Small intestine (tissue), 7 donors: ENCODE measurements at regions not wholly inside any gene's neighbourhood (a gene's known extent, or its start where the extent isn't known, plus 50 kb on each side); places are given as distances from the start of the nearest gene placed in this dataset.

Source experiments
- DNase-seq, 2 donors: peaks; one replicate each; pipeline versions ENCODE4 v3.0.0 to v3.0.0-alpha.2; 2013
- FAIRE-seq: peaks from 2 replicates; lab custom pipeline; 2012; peaks lifted over from hg19 to GRCh38; lab: Jason Lieb, UNC
- H3K27ac ChIP-seq, 3 donors: one replicate each; pipeline ENCODE4 v1.5.1; 2013; ENCODE audit warnings: low read length in 2 of 3, mild to moderate bottlenecking in 2 of 3, control low read depth in 1 of 3, inconsistent platforms in 1 of 3, low read depth in 1 of 3, moderate library complexity in 1 of 3
- H3K27me3 ChIP-seq, 3 donors: one replicate each; pipeline ENCODE4 v1.6.1; 2013; ENCODE audit warnings: low read length in 3 of 3, inconsistent platforms in 1 of 3; ENCODE audit not compliant: control insufficient read depth in 3 of 3, insufficient read depth in 3 of 3
- H3K36me3 ChIP-seq, 3 donors: one replicate each; pipeline ENCODE4 v1.6.1; 2013; ENCODE audit warnings: low read length in 3 of 3, inconsistent platforms in 1 of 3, low read depth in 1 of 3, mild to moderate bottlenecking in 1 of 3, moderate library complexity in 1 of 3; ENCODE audit not compliant: control insufficient read depth in 3 of 3, insufficient read depth in 2 of 3
- H3K4me1 ChIP-seq, 3 donors: one replicate each; pipeline ENCODE4 v1.6.1; 2013; ENCODE audit warnings: low read length in 2 of 3, inconsistent platforms in 1 of 3, low read depth in 1 of 3, mild to moderate bottlenecking in 1 of 3, moderate library complexity in 1 of 3; ENCODE audit not compliant: control insufficient read depth in 3 of 3, insufficient read depth in 2 of 3
- H3K4me3 ChIP-seq, 3 donors: one replicate each; pipeline ENCODE4 v1.5.1; 2013; ENCODE audit warnings: low read length in 3 of 3, control low read depth in 1 of 3, inconsistent platforms in 1 of 3, low read depth in 1 of 3, mild to moderate bottlenecking in 1 of 3, moderate library complexity in 1 of 3
- H3K9me3 ChIP-seq, 2 donors: one replicate each; pipeline ENCODE4 v1.6.1; 2013; ENCODE audit warnings: low read depth in 1 of 2, low read length in 1 of 2; ENCODE audit not compliant: control insufficient read depth in 2 of 2, insufficient read depth in 1 of 2
- WGBS, 3 donors: extraction: QIAGEN DNeasy Blood & Tissue Kit; methylation state at CpG; one replicate each; pipeline ENCODE4 v1.1.7; 2013; 5-methylcytosine and 5-hydroxymethylcytosine counted together
- donor health status: healthy with polysubstance abuse.
- donor health status: control.
- donor health status: control.
- donor health status: Bipolar disorder and iron deficiency.
- donor health status: healthy.

DNA sequence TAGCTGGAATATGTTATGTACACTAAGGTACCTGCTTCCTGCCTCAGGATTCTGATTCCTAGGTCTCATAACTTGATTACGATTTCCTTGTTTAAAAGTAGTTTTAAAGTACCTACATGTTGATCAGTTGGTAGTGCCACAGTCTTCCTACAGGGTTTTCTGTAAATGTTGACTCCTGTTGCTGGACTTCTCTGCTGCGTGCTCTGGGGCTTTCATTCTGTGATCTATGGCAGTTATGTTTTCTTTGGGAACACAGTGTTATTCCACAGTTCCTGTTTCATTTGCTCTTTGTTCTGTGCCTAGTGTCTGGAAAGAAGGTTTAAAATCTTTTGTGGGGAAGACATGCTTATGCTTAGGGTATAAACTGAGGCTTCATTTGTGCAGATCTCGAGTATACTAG lies 343.5 kb downstream of the PLK2 start:
- FAIRE-seq: no peak
- Histone ChIP-seq H3K4me3 (no peak overlapping the region), H3K36me3 (no peaks in the 10 kb centered on the region), H3K27me3 (no peaks in the 10 kb centered on the region), H3K9me3 (no peaks in the 10 kb centered on the region), H3K4me1 (no peaks in the 10 kb centered on the region), H3K27ac (no peak overlapping the region)
- no peak for DNase-seq
- WGBS, 3 donors: 59 to 72% (median 63%) methylated on average over 3 of the region's 3 CpGs

DNA sequence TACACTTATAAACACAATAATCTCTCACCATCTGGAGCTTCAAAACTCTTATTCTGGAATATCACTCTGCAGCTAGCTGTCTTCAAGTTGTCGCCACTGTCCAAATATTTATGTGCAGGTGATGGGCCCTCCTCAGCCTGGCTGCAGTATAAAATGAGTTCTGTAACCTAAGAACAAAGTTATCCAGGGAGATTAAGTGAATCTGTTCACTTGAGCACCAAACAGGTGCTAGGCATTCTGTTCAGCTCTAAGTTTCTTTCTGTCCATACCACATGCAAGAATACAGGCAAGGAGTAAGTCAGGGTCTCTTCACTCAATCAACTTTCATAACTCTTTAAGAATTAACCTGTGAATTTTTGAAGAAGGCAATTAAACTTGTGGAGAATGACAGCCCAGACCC lies 344.1 kb downstream of the PLK2 start:
- Histone ChIP-seq H3K36me3 (no peaks in the 10 kb centered on the region), H3K4me3 (no peak overlapping the region), H3K27me3 (no peaks in the 10 kb centered on the region), H3K9me3 (no peaks in the 10 kb centered on the region), H3K27ac (no peak overlapping the region), H3K4me1 (no peaks in the 10 kb centered on the region)
- DNase-seq (no peak), FAIRE-seq (no peak)
- 61 to 81% (median 75%) methylated on average over 1 of the region's 1 CpG for WGBS, 3 donors

DNA sequence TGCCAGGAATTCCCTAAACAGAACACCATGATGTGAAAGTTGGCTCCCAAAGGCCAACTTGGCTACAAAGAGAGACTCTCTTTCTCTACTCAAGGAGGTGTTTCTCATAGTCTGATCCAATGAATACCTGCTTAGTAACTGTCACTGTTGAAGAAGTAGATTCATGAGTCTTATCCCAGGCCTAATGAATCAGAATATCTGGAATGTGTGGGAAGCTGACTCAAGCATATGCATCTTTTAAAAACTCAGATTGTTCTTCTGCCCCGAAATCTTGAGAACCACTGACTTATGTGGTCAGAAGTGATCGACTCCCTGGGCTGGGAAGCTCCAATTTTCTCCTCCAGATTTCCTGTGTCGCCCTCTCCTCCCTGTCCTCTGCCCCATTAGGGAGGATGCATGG lies 345.6 kb downstream of the PLK2 start:
- Histone ChIP-seq H3K27ac (no peak overlapping the region), H3K4me3 (no peak overlapping the region), H3K36me3 (no peaks in the 10 kb centered on the region), H3K27me3 (no peaks in the 10 kb centered on the region), H3K9me3 (no peaks in the 10 kb centered on the region), H3K4me1 (no peaks in the 10 kb centered on the region)
- 74 to 90% (median 80%) methylated on average over 3 of the region's 3 CpGs for WGBS, 3 donors
- FAIRE-seq (no peak), DNase-seq (no peak)

DNA sequence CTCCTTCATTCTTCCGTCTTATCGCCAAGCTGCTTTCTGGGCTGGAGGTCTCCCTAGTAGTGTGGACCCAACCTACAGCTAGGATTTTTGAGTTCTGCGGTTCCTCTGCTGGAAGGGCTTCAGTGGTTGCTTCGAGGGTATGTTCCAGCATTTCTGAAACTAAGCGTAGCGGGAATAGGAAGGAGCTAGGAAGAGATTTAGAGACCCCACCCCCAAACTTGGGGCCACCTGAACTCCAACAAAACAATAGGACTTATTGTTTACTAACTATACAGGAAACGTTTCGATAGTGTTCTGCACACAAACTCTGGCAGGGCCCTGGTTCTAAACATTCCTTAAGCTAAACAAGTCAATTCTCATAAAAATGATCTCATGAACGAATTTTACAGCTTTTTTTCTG lies 346.7 kb downstream of the PLK2 start:
- H3K4me1 ChIP-seq: no peaks in the 10 kb centered on the region
- no peak overlapping the region for H3K4me3 ChIP-seq
- H3K36me3 ChIP-seq: no peaks in the 10 kb centered on the region
- 73 to 83% (median 74%) methylated on average over 9 of the region's 9 CpGs for WGBS, 3 donors
- FAIRE-seq (no peak), DNase-seq (no peak)
- no peaks in the 10 kb centered on the region for H3K27me3 ChIP-seq
- H3K27ac ChIP-seq: no peak overlapping the region
- no peaks in the 10 kb centered on the region for H3K9me3 ChIP-seq

DNA sequence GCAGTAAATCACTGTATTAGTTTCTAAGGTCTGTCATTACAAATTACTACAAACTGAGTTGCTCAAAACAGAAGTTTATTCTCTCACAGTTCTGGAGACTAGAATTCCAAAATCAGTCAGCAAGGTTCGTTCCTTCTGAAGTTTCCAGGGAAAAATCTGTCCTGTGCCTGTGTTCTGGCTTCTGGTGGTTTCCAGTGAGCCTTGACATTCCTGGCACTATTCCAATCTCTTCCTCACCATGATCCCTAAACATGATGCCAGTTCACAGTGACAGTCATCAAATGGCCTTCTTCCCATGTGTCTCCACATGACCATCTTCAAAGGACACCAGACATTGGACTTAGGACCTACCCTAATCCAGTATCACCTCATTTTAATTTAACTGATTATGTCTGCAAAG lies 351.4 kb downstream of the PLK2 start:
- Histone ChIP-seq H3K36me3 (no peaks in the 10 kb centered on the region), H3K4me3 (no peak overlapping the region), H3K9me3 (no peaks in the 10 kb centered on the region), H3K4me1 (no peaks in the 10 kb centered on the region), H3K27me3 (no peaks in the 10 kb centered on the region), H3K27ac (no peak overlapping the region)
- 18 to 67% (median 35%) methylated on average over 1 of the region's 1 CpG for WGBS, 3 donors
- DNase-seq (no peak), FAIRE-seq (no peak)

DNA sequence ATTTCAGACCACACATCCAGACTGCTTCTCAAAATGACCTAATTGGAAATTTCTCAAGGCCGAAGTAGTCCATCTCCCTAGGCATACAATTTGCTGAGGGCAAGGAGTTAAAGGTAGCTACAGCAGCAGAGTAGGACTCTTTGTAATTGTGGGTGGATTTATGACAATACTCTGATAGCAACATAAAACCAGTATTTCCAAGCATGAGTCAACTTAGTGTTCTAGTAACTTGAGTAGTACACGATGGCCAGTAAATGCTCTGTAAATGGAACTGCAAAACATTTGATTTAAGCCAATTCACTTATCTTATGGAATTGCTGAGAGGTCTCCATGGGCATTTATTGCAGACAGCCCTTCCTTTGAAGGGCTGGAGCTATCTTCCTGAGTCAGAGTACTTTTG lies 352.2 kb downstream of the PLK2 start:
- FAIRE-seq (no peak), DNase-seq (no peak)
- WGBS, 3 donors: 72 to 86% (median 76%) methylated on average over 2 of the region's 2 CpGs
- no peaks in the 10 kb centered on the region for H3K9me3 ChIP-seq
- H3K4me1 ChIP-seq: no peaks in the 10 kb centered on the region
- H3K27ac ChIP-seq: no peak overlapping the region
- no peaks in the 10 kb centered on the region for H3K27me3 ChIP-seq
- H3K36me3 ChIP-seq: no peaks in the 10 kb centered on the region
- no peak overlapping the region for H3K4me3 ChIP-seq

DNA sequence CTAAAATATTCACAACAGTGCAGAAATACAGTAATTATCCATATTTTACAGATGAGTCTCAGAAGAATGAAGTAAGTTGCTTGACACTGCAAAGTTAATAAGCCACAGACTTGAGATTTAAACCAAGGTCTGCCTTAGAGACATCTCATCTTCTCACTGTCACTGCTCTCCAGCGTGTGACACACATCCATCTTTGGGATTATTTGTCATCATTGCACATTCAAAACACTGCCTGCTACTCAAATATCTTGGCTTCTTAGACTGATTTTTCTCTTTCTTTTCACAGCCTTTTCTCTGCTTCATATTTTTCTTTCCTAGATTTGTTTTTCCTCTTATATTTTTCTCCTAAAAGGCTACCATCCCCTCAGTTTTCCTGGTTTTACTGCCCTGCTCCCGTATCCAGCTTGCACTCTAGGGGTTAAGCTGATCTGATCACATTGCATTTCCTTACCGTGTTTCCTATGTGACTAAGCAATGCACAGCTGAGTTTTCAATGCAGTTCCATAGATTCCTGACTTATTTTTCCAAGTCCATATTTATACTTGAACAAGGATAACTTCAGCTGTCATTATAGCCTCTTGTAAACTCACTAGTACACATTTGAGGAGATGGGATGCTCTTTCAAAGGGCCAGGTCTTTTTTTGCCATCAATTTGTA lies 353.0 kb downstream of the PLK2 start:
- H3K27ac ChIP-seq: no peak overlapping the region
- H3K4me3 ChIP-seq: no peak overlapping the region
- no peak for DNase-seq
- H3K4me1 ChIP-seq: no peaks in the 10 kb centered on the region
- 57 to 66% (median 64%) methylated on average over 3 of the region's 3 CpGs for WGBS, 3 donors
- H3K27me3 ChIP-seq: no peaks in the 10 kb centered on the region
- no peaks in the 10 kb centered on the region for H3K9me3 ChIP-seq
- no peaks in the 10 kb centered on the region for H3K36me3 ChIP-seq
- no peak for FAIRE-seq

DNA sequence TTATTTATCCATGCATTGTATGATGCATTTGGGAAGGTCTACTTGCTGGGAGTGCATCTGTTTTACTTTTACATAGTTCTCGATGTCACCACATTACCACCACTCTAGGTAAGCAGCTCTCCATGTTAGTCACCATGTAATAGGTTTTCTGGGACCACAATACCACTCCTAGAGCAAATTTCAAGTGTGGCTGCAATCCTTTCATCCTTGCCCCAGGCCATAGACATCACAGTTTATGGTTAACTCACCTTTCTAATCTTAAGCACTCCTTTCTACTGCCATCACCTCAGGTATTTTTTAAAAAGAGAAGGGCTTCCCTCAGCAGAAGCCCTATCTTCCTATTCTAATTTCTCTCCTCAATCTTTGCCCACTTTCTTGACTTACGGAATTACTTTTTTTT lies 354.1 kb downstream of the PLK2 start:
- WGBS, 3 donors: 68 to 81% (median 76%) methylated on average over 2 of the region's 2 CpGs
- DNase-seq (no peak), FAIRE-seq (no peak)
- H3K27me3 ChIP-seq: no peaks in the 10 kb centered on the region
- no peaks in the 10 kb centered on the region for H3K36me3 ChIP-seq
- no peaks in the 10 kb centered on the region for H3K9me3 ChIP-seq
- no peak overlapping the region for H3K27ac ChIP-seq
- no peak overlapping the region for H3K4me3 ChIP-seq
- no peaks in the 10 kb centered on the region for H3K4me1 ChIP-seq

DNA sequence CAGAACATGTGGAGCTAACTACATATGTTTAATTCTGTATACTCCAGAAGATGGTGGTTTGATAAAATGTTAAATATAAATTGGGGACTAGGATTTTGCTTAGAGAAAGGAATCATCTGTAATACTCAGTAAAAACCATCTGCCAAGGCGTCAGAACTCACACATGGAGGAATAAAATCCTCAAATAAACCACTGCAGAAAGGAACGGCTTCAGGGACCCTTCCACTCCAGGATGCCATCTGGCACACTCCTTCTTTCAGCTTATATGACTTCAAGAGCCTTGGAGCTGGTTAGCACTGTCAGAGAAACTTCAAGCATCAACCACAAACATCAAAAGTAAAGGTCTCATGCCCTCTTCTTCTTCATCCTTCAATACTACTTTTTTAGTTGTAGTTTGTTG lies 360.6 kb downstream of the PLK2 start:
- 54 to 70% (median 59%) methylated on average over 2 of the region's 2 CpGs for WGBS, 3 donors
- H3K4me3 ChIP-seq: no peak overlapping the region
- H3K27ac ChIP-seq: no peak overlapping the region
- no peaks in the 10 kb centered on the region for H3K4me1 ChIP-seq
- FAIRE-seq (no peak), DNase-seq (no peak)
- H3K36me3 ChIP-seq: no peaks in the 10 kb centered on the region
- no peaks in the 10 kb centered on the region for H3K9me3 ChIP-seq
- no peaks in the 10 kb centered on the region for H3K27me3 ChIP-seq
